ENCODE measurements at regions not wholly inside any gene's neighbourhood (a gene's known extent, or its start where the extent isn't known, plus 50 kb on each side); places are given as distances from the start of the nearest gene placed in this dataset.

DNA sequence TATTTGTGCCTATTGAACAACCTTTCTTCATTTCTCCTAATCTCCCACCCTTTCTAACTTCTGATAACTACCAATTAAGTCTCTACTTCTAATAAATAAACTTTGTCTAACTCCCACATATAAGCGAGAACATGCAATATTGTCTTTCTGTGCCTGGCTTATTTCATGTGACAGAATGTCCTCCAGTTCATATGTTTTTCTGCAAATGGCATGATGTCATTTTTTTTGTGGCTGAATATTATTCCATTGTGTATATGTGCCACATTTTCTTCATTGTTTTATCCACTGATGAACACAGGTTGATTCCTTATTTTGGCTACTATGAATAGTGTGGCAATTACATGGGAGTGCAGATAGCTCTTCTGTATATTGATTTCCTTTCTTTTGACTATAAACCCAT, 1041.5 kb upstream of the MANEA start:
- no peaks in the 10 kb centered on the region for H3K27me3 ChIP-seq (ENCODE audit: control insufficient read depth, insufficient read depth)
- no peaks in the 10 kb centered on the region for H3K9me3 ChIP-seq (ENCODE audit: control insufficient read depth, low read length)
- DNase-seq (no peak), ATAC-seq (no peak)
- no peaks in the 10 kb centered on the region for H3K4me1 ChIP-seq (ENCODE audit: control insufficient read depth, insufficient read depth, low read length)
- H3K27ac ChIP-seq (ENCODE audit: low read length) = no peak overlapping the region
- intact Hi-C loops (cut with DNase I) = no loop called here
- 90% methylated on average over 1 of the region's 1 CpG for WGBS
- H3K4me3 ChIP-seq (ENCODE audit: low read length) = no peak overlapping the region

DNA sequence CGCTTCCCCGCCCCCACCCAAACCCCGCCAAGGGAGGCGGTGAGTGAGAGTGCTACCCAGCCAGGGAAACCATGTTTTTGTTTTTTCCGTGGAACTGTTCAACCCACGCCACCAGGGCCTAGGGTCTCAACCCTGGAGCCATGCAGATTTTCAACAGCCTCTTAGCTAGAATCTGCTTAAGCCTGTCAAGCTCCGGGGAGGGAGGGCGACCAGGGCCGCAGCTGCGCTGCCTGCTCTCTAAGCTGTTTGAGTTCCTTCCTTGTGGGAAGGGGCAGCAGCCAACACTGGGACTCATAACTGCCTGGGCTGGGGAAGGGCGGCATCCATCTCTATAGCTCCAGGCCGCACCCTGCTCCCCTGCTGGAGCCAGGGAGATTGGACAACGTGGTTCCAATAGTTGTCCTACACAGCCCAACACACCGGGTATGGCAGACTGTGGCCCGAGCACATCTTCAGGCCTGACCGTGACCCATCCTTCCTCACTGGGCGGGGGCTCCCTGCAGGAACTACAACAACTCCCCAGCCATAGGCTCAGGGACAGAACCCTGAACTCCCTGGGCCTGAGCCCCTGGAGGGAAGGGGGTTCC, 1065.7 kb upstream of the MANEA start:
- ATAC-seq = peak; percentile 16 to 22
- intact Hi-C loops (cut with DNase I) = no loop called here
- no peaks in the 10 kb centered on the region for H3K27me3 ChIP-seq (ENCODE audit: control insufficient read depth, insufficient read depth)

GRCh38 chr6:94510877-94511276, 1066.5 kb upstream of the MANEA start:
- H3K27ac ChIP-seq (ENCODE audit: low read length) = no peak overlapping the region
- WGBS = 84% methylated on average over 18 of the region's 18 CpGs
- peak in 1 of 2 donors; percentile 32 for ATAC-seq
- no peaks in the 10 kb centered on the region for H3K9me3 ChIP-seq (ENCODE audit: control insufficient read depth, low read length)
- peak in 2 of 3 donors; percentile 29 to 42 for DNase-seq
- H3K27me3 ChIP-seq (ENCODE audit: control insufficient read depth, insufficient read depth) = no peaks in the 10 kb centered on the region
- no peaks in the 10 kb centered on the region for H3K4me1 ChIP-seq (ENCODE audit: control insufficient read depth, insufficient read depth, low read length)
- H3K4me3 ChIP-seq (ENCODE audit: low read length) = no peak overlapping the region
- intact Hi-C loops (cut with DNase I) = no loop called here

More for the DNA sequence above, 1065.7 kb upstream of the MANEA start:
- Histone ChIP-seq H3K27ac (ENCODE audit: low read length) (no peak overlapping the region), H3K9me3 (ENCODE audit: control insufficient read depth, low read length) (no peaks in the 10 kb centered on the region), H3K4me3 (ENCODE audit: low read length) (no peak overlapping the region), H3K4me1 (ENCODE audit: control insufficient read depth, insufficient read depth, low read length) (no peaks in the 10 kb centered on the region)
- 88% methylated on average over 17 of the region's 17 CpGs for WGBS
- peak in 1 of 3 donors; percentile 36 for DNase-seq

GRCh38 chr6:94501516-94501915, 1075.8 kb upstream of the MANEA start:
- H3K27ac ChIP-seq (ENCODE audit: low read length) = no peak overlapping the region
- ATAC-seq (no peak), DNase-seq (no peak)
- no peaks in the 10 kb centered on the region for H3K27me3 ChIP-seq (ENCODE audit: control insufficient read depth, insufficient read depth)
- intact Hi-C loops (cut with DNase I) = no loop called here
- no peak overlapping the region for H3K4me3 ChIP-seq (ENCODE audit: low read length)
- no peaks in the 10 kb centered on the region for H3K4me1 ChIP-seq (ENCODE audit: control insufficient read depth, insufficient read depth, low read length)
- no peaks in the 10 kb centered on the region for H3K9me3 ChIP-seq (ENCODE audit: control insufficient read depth, low read length)
- 18% methylated on average over 2 of the region's 2 CpGs for WGBS

GRCh38 chr6:94498099-94498498, 1078.7 kb upstream of the EPHA7 start:
- H3K27ac ChIP-seq (ENCODE audit: low read length) = no peak overlapping the region
- ATAC-seq (no peak), DNase-seq (no peak)
- no peaks in the 10 kb centered on the region for H3K9me3 ChIP-seq (ENCODE audit: control insufficient read depth, low read length)
- intact Hi-C loops (cut with DNase I) = no loop called here
- no peaks in the 10 kb centered on the region for H3K4me1 ChIP-seq (ENCODE audit: control insufficient read depth, insufficient read depth, low read length)
- no peak overlapping the region for H3K4me3 ChIP-seq (ENCODE audit: low read length)
- no peaks in the 10 kb centered on the region for H3K27me3 ChIP-seq (ENCODE audit: control insufficient read depth, insufficient read depth)

- Histone ChIP-seq H3K4me1 (ENCODE audit: control insufficient read depth, insufficient read depth, low read length) (no peaks in the 10 kb centered on the region), H3K9me3 (ENCODE audit: control insufficient read depth, low read length) (no peaks in the 10 kb centered on the region), H3K27ac (ENCODE audit: low read length) (no peak overlapping the region), H3K27me3 (ENCODE audit: control insufficient read depth, insufficient read depth) (no peaks in the 10 kb centered on the region), H3K4me3 (ENCODE audit: low read length) (no peak overlapping the region)
- DNase-seq = no peak
- WGBS = 89% methylated on average over 1 of the region's 1 CpG
- intact Hi-C loops (cut with DNase I) = no loop called here
- no peak for ATAC-seq
These were observed 1075.1 kb upstream of the EPHA7 start for GRCh38 chr6:94494500-94494899.

- Histone ChIP-seq H3K9me3 (ENCODE audit: control insufficient read depth, low read length) (no peaks in the 10 kb centered on the region), H3K27me3 (ENCODE audit: control insufficient read depth, insufficient read depth) (no peaks in the 10 kb centered on the region), H3K4me3 (ENCODE audit: low read length) (no peak overlapping the region), H3K4me1 (ENCODE audit: control insufficient read depth, insufficient read depth, low read length) (no peaks in the 10 kb centered on the region), H3K27ac (ENCODE audit: low read length) (no peak overlapping the region)
- ATAC-seq (no peak), DNase-seq (no peak)
- intact Hi-C loops (cut with DNase I) = no loop called here
These were observed 1068.0 kb upstream of the EPHA7 start for GRCh38 chr6:94487371-94487770.

- Histone ChIP-seq H3K4me1 (ENCODE audit: control insufficient read depth, insufficient read depth, low read length) (no peaks in the 10 kb centered on the region), H3K27me3 (ENCODE audit: control insufficient read depth, insufficient read depth) (no peaks in the 10 kb centered on the region), H3K27ac (ENCODE audit: low read length) (no peak overlapping the region), H3K9me3 (ENCODE audit: control insufficient read depth, low read length) (no peaks in the 10 kb centered on the region), H3K4me3 (ENCODE audit: low read length) (no peak overlapping the region)
- ATAC-seq (no peak), DNase-seq (no peak)
- intact Hi-C loops (cut with DNase I) = no loop called here
- 53% methylated on average over 3 of the region's 3 CpGs for WGBS
These were observed 1059.0 kb upstream of the EPHA7 start for GRCh38 chr6:94478133-94479005.

DNA sequence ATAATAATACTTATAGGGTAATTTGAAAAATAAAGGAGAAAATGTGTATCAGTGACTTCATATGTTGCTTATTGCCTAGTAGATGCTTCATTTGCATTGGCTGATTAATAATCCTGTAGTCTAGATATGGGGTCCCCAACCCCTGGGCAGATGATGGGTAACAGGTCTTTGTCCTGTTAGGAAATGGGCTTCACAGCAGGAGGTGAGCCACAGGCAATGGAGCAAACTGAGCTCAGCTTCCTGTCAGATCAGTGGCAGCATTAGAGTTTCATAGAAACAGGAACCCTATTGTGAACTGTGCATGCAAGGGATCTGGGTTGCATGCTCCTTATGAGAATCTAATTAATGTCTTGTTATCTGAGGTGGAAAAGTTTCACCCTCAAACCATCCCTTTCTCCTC, 1049.5 kb upstream of the EPHA7 start:
- ATAC-seq = no peak
- no peak for DNase-seq
- intact Hi-C loops (cut with DNase I) = no loop called here
- H3K4me1 ChIP-seq (ENCODE audit: control insufficient read depth, insufficient read depth, low read length) = no peaks in the 10 kb centered on the region
- H3K9me3 ChIP-seq (ENCODE audit: control insufficient read depth, low read length) = no peaks in the 10 kb centered on the region
- H3K27ac ChIP-seq (ENCODE audit: low read length) = no peak overlapping the region
- H3K4me3 ChIP-seq (ENCODE audit: low read length) = no peak overlapping the region
- H3K27me3 ChIP-seq (ENCODE audit: control insufficient read depth, insufficient read depth) = no peaks in the 10 kb centered on the region

GRCh38 chr6:94464018-94464510, 1044.7 kb upstream of the EPHA7 start:
- Histone ChIP-seq H3K27ac (ENCODE audit: low read length) (no peak overlapping the region), H3K4me3 (ENCODE audit: low read length) (no peak overlapping the region), H3K27me3 (ENCODE audit: control insufficient read depth, insufficient read depth) (no peaks in the 10 kb centered on the region), H3K4me1 (ENCODE audit: control insufficient read depth, insufficient read depth, low read length) (no peaks in the 10 kb centered on the region), H3K9me3 (ENCODE audit: control insufficient read depth, low read length) (no peaks in the 10 kb centered on the region)
- intact Hi-C loops (cut with DNase I) = no loop called here
- WGBS = 44% methylated on average over 3 of the region's 3 CpGs
- no peak for ATAC-seq
- peak in 1 of 3 donors; percentile 10 for DNase-seq

DNA sequence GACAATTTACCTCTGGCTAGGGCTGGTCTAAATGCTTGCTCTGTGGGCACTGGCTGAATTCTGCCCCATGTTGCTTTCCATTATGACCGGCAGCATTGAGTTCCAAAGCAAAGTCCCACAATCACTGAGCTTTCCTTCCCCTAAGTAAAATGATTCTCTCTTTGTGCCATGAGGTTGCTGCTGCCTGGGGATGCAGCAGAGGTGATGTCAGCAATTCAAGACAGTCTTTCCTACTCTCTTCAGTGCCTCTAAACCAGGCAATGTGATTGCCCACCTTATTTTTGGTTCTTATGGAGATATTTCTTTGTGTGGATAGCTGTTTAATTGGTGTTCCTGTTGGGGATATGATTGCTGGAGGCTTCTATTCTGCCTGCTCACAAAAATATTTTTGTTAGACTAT, 1043.9 kb upstream of the EPHA7 start:
- Histone ChIP-seq H3K27ac (ENCODE audit: low read length) (no peak overlapping the region), H3K4me3 (ENCODE audit: low read length) (no peak overlapping the region), H3K4me1 (ENCODE audit: control insufficient read depth, insufficient read depth, low read length) (no peaks in the 10 kb centered on the region), H3K27me3 (ENCODE audit: control insufficient read depth, insufficient read depth) (no peaks in the 10 kb centered on the region), H3K9me3 (ENCODE audit: control insufficient read depth, low read length) (no peaks in the 10 kb centered on the region)
- no peak for DNase-seq
- 85% methylated on average over 1 of the region's 1 CpG for WGBS
- intact Hi-C loops (cut with DNase I) = no loop called here
- no peak for ATAC-seq
